ENCODE measurements at regions not wholly inside any gene's neighbourhood (a gene's known extent, or its start where the extent isn't known, plus 50 kb on each side); places are given as distances from the start of the nearest gene placed in this dataset.

- TF ChIP-seq USF2 (IDR thresholded peaks at IDR 0.05; ENCODE audit: low read length) (no peak), POLR2A (IDR thresholded peaks at IDR 0.05; ENCODE audit: control extremely low read depth in 1 of 2, low read depth in 2 of 2, low read length in 2 of 2) (no peak), CTCF (IDR thresholded peaks at IDR 0.05; ENCODE audit: control extremely low read depth in 1 of 3, insufficient read depth in 1 of 3, low read depth in 1 of 3, low read length in 3 of 3) (no peak), SP4 (IDR thresholded peaks at IDR 0.05; ENCODE audit: low read length) (no peak), BRCA1 (IDR thresholded peaks at IDR 0.05; ENCODE audit: low read depth, low read length) (no peak), EZH2 (IDR thresholded peaks at IDR 0.05; ENCODE audit: low read depth, low read length, severe bottlenecking) (no peak), TCF12 (IDR thresholded peaks at IDR 0.05; ENCODE audit: low read depth, low read length) (no peak), KDM1A (IDR thresholded peaks at IDR 0.05; ENCODE audit: borderline replicate concordance, low read length) (no peak), GABPA (IDR thresholded peaks at IDR 0.05; ENCODE audit: borderline replicate concordance, insufficient read depth, low read length) (no peak), TAF1 (IDR thresholded peaks at IDR 0.05; ENCODE audit: low read depth, low read length) (no peak), RFX5 (IDR thresholded peaks at IDR 0.05; ENCODE audit: borderline replicate concordance, low read depth, low read length) (no peak), ZNF274 (IDR thresholded peaks at IDR 0.05; ENCODE audit: borderline replicate concordance, extremely low read depth, low read length) (no peak), MAX (IDR thresholded peaks at IDR 0.05) (no peak), ATF2 (IDR thresholded peaks at IDR 0.05; ENCODE audit: low read length) (no peak)
Measured at GRCh38 chr5:8070138-8070537, 201.2 kb downstream of the MTRR start.

Data from H1 (cell line).